ENCODE measurements at regions not wholly inside any gene's neighbourhood (a gene's known extent, or its start where the extent isn't known, plus 50 kb on each side); places are given as distances from the start of the nearest gene placed in this dataset.

GRCh38 chr4:38279650-38280322, 319.6 kb downstream of the PTTG2 start:
- TF ChIP-seq CTCF (IDR thresholded peaks at IDR 0.05; ENCODE audit: insufficient read depth, low read length, poor library complexity, severe bottlenecking) (no peak), EZH2phosphoT487 (conservative IDR thresholded peaks at IDR 0.05; ENCODE audit: low read length) (no peak)

All from SU-DHL-6 (cell line).